OCI-LY3 (cell line): ENCODE measurements at regions not wholly inside any gene's neighbourhood (a gene's known extent, or its start where the extent isn't known, plus 50 kb on each side); places are given as distances from the start of the nearest gene placed in this dataset.

Source experiments
- EZH2phosphoT487 ChIP-seq: fragments of 200-600 bp; shearing (Covaris generic); IDR thresholded peaks from 2 replicates; pipeline ENCODE4 v1.6.1; 2018; ENCODE audit warnings: antibody characterized with exemption, mixed run types, low read depth
- TF ChIP-seq, protein P1 (sequence below): fragments of 200-600, 300-600 bp; sonication (generic); IDR thresholded peaks from 2 replicates; pipeline ENCODE4 v1.5.1; 2014; ENCODE audit warnings: antibody characterized with exemption, low read length, low read depth

DNA sequence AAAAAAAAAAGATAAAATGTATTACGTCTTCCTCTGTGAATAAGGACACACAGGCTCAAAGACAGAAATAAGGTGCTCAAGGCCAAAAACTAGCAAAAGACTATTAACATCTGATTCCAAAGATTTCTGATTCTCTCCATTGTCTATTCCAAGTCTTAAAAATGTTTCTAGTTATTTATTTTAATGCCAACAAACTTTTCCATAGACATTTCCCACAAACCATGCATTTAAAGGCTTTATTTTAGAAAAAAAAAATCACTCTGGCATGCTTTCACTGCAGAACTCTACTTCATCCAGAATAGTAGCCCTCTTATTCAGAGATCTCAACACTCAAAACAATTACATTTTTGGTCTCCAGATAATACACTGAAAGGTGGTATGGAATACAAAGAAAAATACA, 545.0 kb upstream of the TENM3 start:
- TF ChIP-seq, protein P1, sequence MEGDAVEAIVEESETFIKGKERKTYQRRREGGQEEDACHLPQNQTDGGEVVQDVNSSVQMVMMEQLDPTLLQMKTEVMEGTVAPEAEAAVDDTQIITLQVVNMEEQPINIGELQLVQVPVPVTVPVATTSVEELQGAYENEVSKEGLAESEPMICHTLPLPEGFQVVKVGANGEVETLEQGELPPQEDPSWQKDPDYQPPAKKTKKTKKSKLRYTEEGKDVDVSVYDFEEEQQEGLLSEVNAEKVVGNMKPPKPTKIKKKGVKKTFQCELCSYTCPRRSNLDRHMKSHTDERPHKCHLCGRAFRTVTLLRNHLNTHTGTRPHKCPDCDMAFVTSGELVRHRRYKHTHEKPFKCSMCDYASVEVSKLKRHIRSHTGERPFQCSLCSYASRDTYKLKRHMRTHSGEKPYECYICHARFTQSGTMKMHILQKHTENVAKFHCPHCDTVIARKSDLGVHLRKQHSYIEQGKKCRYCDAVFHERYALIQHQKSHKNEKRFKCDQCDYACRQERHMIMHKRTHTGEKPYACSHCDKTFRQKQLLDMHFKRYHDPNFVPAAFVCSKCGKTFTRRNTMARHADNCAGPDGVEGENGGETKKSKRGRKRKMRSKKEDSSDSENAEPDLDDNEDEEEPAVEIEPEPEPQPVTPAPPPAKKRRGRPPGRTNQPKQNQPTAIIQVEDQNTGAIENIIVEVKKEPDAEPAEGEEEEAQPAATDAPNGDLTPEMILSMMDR = no peak
- TF ChIP-seq EZH2phosphoT487 = no peak
